ENCODE measurements at regions not wholly inside any gene's neighbourhood (a gene's known extent, or its start where the extent isn't known, plus 50 kb on each side); places are given as distances from the start of the nearest gene placed in this dataset.

DNA sequence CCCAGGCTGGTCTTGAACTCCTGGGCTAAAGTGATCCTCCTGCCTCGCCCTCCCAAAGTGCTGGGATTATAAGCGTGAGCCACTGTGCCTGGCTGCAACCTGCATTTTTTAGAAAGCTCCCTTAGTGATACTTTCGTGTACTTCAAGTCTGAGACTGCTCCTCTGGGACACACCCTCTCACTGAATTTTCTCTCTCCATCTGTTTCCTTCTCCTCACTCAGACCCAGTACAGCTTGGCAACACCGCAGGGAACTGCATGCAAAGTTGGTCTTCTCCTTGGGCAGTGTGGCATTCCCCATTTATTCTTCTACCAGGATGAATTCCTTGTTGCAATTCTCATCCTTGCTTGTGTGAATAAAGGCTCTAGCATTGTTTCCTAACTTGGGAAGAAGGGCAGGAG, 175.9 kb downstream of the LPIN1 start:
- no peak for TF ChIP-seq ZFX (IDR thresholded peaks at IDR 0.05; ENCODE audit: borderline replicate concordance)
- TF ChIP-seq, protein P1, sequence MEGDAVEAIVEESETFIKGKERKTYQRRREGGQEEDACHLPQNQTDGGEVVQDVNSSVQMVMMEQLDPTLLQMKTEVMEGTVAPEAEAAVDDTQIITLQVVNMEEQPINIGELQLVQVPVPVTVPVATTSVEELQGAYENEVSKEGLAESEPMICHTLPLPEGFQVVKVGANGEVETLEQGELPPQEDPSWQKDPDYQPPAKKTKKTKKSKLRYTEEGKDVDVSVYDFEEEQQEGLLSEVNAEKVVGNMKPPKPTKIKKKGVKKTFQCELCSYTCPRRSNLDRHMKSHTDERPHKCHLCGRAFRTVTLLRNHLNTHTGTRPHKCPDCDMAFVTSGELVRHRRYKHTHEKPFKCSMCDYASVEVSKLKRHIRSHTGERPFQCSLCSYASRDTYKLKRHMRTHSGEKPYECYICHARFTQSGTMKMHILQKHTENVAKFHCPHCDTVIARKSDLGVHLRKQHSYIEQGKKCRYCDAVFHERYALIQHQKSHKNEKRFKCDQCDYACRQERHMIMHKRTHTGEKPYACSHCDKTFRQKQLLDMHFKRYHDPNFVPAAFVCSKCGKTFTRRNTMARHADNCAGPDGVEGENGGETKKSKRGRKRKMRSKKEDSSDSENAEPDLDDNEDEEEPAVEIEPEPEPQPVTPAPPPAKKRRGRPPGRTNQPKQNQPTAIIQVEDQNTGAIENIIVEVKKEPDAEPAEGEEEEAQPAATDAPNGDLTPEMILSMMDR (IDR thresholded peaks at IDR 0.05), result no peak
- no peak overlapping the region for H3K27ac ChIP-seq

DNA sequence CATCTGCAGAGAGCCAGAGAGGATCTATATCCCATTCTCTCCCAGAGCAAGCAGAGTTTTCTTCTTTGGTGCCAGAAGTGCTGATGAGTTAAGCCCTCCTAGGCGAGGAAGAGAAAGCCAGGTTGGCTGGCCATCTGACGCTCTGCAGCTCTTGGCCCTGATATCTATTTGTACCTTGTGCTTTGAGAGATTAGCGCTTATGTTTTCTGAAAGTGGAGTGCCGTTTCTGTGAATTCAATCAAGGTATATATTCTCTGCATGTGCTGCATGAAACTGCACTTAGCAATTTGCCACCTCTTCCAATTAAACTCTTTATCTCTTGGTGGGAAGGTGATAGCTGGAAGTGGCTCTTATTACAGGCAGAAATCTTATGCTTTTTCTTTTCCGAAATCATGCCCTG, 177.5 kb downstream of the LPIN1 start:
- no peak overlapping the region for H3K27ac ChIP-seq
- TF ChIP-seq ZFX (IDR thresholded peaks at IDR 0.05; ENCODE audit: borderline replicate concordance), result no peak
- TF ChIP-seq, protein P1 (IDR thresholded peaks at IDR 0.05), result no peak

DNA sequence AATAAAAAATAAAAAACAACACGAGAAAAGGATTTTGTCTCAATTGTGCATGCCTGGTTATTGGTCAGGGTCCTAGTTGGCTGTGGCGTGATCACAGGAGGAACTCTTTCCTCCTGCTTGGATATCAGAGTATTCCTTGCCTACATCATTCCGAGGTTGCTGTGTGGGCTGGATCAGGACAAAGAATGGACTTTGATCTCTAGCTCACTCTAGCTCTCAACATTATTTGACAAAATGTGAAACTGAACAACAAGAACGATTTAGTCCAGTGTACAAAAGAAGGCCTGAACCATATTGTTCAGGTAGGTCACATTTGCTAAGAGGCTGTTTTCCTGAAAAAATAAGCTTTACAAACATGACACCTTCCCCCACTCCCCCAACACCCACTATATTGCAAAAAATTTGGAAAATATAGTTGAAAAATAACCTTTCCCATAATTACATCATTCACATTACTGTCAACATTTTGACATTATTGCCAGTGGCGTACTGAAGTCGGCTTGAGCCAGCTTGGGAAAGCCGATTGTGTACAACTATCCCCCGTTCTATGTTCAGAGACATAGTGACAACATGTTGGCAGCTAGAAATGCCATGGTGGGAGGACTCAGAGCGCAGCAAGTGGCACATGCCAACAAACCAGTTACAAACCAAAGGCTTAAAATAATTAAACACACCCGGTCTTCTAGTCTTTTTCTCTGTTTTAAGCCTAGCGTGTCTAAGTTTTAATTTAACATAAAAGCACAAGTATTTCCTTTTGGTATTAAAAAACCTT, 179.0 kb downstream of the LPIN1 start:
- no peak for TF ChIP-seq ZFX (IDR thresholded peaks at IDR 0.05; ENCODE audit: borderline replicate concordance)
- TF ChIP-seq, protein P1 (IDR thresholded peaks at IDR 0.05), result no peak
- no peak overlapping the region for H3K27ac ChIP-seq

DNA sequence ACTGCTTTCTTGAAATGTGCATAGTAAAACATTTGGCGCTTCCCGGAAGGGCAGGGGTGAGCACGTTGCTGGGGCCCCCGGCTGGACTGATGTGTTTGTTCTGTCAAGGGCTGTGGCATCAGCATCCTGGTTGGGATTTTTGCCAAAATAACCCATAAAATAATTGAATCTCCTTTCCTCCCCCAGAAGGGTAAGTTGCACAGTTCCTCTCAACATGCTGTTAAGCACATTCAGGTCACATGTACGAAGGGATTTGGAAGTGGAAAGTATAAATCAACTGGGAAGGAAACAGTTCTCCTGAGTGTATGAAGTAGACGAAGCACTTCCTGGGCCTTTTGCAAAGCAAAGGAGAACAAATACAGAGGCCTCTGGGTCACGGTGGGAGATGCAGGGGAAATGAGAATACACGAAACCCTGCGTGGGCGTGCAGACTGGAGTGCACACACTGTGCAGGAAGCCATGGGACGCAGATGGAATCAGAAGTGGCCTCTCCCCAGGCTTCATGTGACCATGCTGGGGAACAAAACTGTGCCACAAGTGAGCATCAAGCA, 183.9 kb downstream of the LPIN1 start:
- TF ChIP-seq, protein P1 (IDR thresholded peaks at IDR 0.05), result no peak
- no peak for TF ChIP-seq ZFX (IDR thresholded peaks at IDR 0.05; ENCODE audit: borderline replicate concordance)
- no peak overlapping the region for H3K27ac ChIP-seq

DNA sequence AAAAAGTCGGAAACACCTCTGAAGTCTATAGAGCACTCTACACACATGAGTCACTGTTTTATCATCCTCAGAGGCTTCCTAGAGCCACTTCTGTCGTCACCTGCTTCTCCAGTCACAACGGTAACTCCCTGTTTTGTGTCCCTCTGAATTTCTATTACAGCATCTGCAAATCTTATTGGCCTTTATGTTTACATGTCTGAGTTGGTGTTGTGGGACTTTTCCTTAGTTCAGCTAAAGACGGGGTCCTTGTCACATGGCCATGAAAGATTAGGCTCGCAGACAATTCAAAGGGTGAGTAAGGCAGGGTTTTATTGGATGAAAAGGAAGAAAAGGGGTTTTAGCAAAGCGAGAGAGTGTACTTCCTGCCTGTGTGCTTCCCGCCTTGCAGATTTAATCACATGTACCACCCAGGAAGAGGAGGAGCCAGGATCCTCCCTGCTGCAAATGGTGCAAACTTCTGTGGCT, 185.6 kb downstream of the LPIN1 start:
- no peak overlapping the region for H3K27ac ChIP-seq
- TF ChIP-seq ZFX (IDR thresholded peaks at IDR 0.05; ENCODE audit: borderline replicate concordance), result no peak
- TF ChIP-seq, protein P1 (IDR thresholded peaks at IDR 0.05), result no peak

DNA sequence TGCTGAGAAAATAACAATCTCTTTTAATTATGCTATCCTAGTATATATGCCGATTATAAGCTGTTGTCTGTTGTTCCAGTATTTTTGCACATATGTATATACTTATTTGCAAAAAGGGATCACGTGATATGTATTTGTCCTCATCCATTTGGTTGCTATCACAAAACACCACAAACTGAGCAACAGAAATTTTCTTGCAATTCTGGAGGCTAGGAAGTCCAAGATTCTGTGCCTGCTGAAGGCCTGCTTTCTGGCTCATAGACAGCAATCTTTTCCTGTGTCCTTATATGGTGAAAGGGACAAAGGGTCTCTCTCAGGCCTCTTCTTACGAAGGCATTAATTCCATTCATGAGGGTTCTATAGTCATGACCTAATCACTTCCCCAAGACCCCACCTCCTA, 186.5 kb downstream of the LPIN1 start:
- no peak for TF ChIP-seq ZFX (IDR thresholded peaks at IDR 0.05; ENCODE audit: borderline replicate concordance)
- TF ChIP-seq, protein P1 (IDR thresholded peaks at IDR 0.05), result no peak
- no peak overlapping the region for H3K27ac ChIP-seq

DNA sequence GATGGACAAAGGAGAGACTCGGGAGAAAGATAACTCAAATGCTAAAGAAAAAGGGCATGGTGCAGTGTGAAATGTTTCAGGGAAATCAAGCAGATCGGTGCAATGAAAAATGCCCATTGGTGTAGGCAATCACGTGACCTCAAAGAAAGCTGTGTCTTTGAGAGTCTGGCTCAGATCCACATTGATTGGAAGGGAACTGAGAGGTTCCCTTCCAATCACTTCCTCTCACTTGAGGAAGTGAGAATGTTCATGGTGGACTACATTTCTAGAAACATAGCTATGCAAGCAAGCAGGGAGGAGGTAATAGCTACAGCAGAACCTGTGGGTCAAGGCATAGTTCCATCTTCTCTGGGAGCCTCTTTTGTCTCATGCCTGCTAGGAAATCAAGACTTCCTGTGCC, 187.4 kb downstream of the LPIN1 start:
- TF ChIP-seq ZFX (IDR thresholded peaks at IDR 0.05; ENCODE audit: borderline replicate concordance), result no peak
- TF ChIP-seq, protein P1 (IDR thresholded peaks at IDR 0.05), result no peak
- no peak overlapping the region for H3K27ac ChIP-seq

Data from 22Rv1 (cell line).